A673 (cell line): ENCODE measurements at regions not wholly inside any gene's neighbourhood (a gene's known extent, or its start where the extent isn't known, plus 50 kb on each side); places are given as distances from the start of the nearest gene placed in this dataset.

Source experiments
- BruUV-seq: library from RNA; stranded (reverse); fragments of 400-500 nt; replicated peaks from 2 replicates; lab custom pipeline; 2021; lab: Mats Ljungman, UMichigan
- CTCF ChIA-PET: fragments of 300-600 bp; sonication (Branson Sonifier 250); formaldehyde crosslinking; loops from one replicate; lab custom pipeline; 2022; ENCODE audit warnings: antibody characterized with exemption; lab: Charles Lee
- POLR2A ChIA-PET: fragments of 300-600 bp; sonication (Branson Sonifier 250); formaldehyde crosslinking; loops from one replicate; lab custom pipeline; 2022; ENCODE audit warnings: antibody characterized with exemption; ENCODE audit not compliant: low non-redundant PET; lab: Charles Lee
- DNase-seq: peaks from one replicate; pipeline ENCODE4 v3.0.0-alpha.2; 2015; ENCODE audit warnings: low spot score
- H3K27ac ChIP-seq: fragments of 200-600 bp; sonication (generic); 2 replicates; pipeline ENCODE4 v1.5.1; 2016; ENCODE audit warnings: mixed run types, low read depth, mild to moderate bottlenecking, mixed read lengths, antibody characterized with exemption, low read length; ENCODE audit not compliant: poor library complexity, severe bottlenecking
- H3K27me3 ChIP-seq: fragments of 200-600 bp; sonication (generic); replicated peaks from 2 replicates; pipeline ENCODE4 v1.6.1; 2017; ENCODE audit warnings: mixed run types, low read depth, mild to moderate bottlenecking, mixed read lengths, antibody characterized with exemption, low read length; ENCODE audit not compliant: insufficient read depth, poor library complexity
- H3K36me3 ChIP-seq: fragments of 200-600 bp; sonication (generic); 2 replicates; pipeline ENCODE4 v1.6.1; 2016; ENCODE audit warnings: mixed run types, mild to moderate bottlenecking, mixed read lengths, antibody characterized with exemption, low read length; ENCODE audit not compliant: insufficient read depth, poor library complexity, severe bottlenecking
- H3K4me1 ChIP-seq: fragments of 200-600 bp; sonication (generic); 2 replicates; pipeline ENCODE4 v1.6.1; 2017; ENCODE audit warnings: mixed run types, mild to moderate bottlenecking, mixed read lengths, antibody characterized with exemption, low read length; ENCODE audit not compliant: insufficient read depth, poor library complexity, severe bottlenecking
- H3K4me3 ChIP-seq: fragments of 200-600 bp; sonication (generic); 2 replicates; pipeline ENCODE4 v1.5.1; 2016; ENCODE audit warnings: low read depth, mixed run types, mild to moderate bottlenecking, mixed read lengths, low read length; ENCODE audit not compliant: poor library complexity, severe bottlenecking
- H3K9me3 ChIP-seq: fragments of 200-600 bp; sonication (generic); 2 replicates; pipeline ENCODE4 v1.6.1; 2016; ENCODE audit warnings: mixed run types, low read depth, mild to moderate bottlenecking, mixed read lengths, antibody characterized with exemption, low read length; ENCODE audit not compliant: poor library complexity, severe bottlenecking
- EZH2 ChIP-seq: fragments of 200-600 bp; sonication (generic); IDR thresholded peaks from 2 replicates; pipeline ENCODE4 v1.6.1; 2017; ENCODE audit warnings: borderline replicate concordance, low read depth, mild to moderate bottlenecking, mixed read lengths, antibody characterized with exemption, low read length; ENCODE audit not compliant: poor library complexity, severe bottlenecking
- intact Hi-C: fragments of 100-400 bp; cut with micrococcal nuclease; formaldehyde crosslinking; loops from one replicate; pipeline ENCODE4 v1.10.0; 2022; ENCODE audit not compliant: unreplicated experiment
- TF ChIP-seq, protein P1 (sequence below): fragments of 300-800, 200-600 bp; sonication (generic); conservative IDR thresholded peaks from 2 replicates; pipeline ENCODE4 v1.5.1; 2017; ENCODE audit warnings: low read depth, mild to moderate bottlenecking, antibody characterized with exemption, low read length, moderate library complexity, mixed read lengths

DNA sequence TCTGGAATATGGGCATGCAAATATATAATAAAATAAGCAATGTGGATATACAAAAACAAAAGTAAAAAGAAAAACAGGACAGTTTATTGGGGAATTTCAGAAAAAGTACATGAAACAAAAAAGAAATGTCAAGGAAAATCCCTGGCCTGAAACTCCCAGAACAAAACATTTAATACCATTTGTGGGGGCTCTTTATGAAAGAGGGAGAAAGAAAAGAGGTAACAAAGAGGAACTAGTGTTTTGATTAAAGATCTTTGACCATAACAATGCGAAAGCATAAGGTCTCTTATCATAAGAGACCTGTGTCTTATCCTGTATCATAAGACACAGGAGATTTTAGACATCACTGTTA lies 88.6 kb upstream of the ARID1B start:
- Histone ChIP-seq H3K4me1 (peaks cover 5% of the 10 kb centered on the region), H3K9me3 (no peaks in the 10 kb centered on the region), H3K36me3 (no peaks in the 10 kb centered on the region), H3K27ac (no peak overlapping the region), H3K27me3 (no peaks in the 10 kb centered on the region), H3K4me3 (no peak overlapping the region)
- TF ChIP-seq, protein P1, sequence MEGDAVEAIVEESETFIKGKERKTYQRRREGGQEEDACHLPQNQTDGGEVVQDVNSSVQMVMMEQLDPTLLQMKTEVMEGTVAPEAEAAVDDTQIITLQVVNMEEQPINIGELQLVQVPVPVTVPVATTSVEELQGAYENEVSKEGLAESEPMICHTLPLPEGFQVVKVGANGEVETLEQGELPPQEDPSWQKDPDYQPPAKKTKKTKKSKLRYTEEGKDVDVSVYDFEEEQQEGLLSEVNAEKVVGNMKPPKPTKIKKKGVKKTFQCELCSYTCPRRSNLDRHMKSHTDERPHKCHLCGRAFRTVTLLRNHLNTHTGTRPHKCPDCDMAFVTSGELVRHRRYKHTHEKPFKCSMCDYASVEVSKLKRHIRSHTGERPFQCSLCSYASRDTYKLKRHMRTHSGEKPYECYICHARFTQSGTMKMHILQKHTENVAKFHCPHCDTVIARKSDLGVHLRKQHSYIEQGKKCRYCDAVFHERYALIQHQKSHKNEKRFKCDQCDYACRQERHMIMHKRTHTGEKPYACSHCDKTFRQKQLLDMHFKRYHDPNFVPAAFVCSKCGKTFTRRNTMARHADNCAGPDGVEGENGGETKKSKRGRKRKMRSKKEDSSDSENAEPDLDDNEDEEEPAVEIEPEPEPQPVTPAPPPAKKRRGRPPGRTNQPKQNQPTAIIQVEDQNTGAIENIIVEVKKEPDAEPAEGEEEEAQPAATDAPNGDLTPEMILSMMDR = no peak
- TF ChIP-seq EZH2 = no peak
- no TSS peak for BruUV-seq
- no peak for DNase-seq
- ChIA-PET CTCF (no interaction called here), POLR2A (no interaction called here)
- intact Hi-C loops = loop anchor here (5.0 kb wide), 1 partner anchor 1361 kb away; no protein-coding TSS in a partner anchor

DNA sequence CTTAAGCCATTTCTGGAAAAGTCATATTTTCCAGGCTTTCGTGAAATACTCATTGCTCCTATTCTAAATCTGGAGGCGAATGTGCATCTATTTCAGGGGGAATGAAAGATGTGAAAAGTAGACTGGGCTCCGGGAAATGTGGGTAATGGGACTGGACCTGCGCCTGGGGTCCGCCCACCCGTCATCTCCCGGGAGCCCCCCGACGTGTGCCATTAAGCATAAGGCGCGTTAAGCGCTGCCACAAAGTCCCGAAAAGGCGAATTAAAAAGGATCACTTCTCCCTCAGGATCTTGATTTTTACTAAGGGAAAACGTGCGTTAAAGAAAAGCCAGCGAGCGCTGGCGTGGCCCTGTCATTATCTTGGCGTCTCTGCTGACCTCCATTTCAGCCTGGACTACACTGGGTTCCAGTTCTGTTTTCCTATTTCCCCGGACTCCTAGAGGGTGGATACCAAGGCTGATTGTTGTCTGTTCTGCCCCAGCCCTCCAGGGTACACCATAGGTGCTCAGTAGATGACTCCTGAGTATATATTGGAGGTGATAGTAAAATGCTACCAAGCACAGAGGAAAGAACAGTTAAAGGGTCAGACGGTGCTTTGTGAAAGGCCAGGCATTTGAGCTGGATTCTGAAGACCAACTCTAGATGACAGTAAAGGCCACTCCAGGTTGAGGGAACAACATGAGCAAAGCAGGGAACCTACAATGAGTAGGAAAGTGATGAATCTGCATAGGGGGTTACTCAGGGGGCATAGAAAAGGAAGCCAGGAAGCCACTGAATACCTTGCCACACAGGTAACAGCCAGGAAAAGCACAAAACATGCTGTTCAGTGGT lies 89.2 kb upstream of the ARID1B start:
- Histone ChIP-seq H3K9me3 (no peaks in the 10 kb centered on the region), H3K27ac (peak overlapping the region; percentile 53), H3K4me3 (peak overlapping the region; percentile 50), H3K4me1 (peaks cover 5% of the 10 kb centered on the region), H3K36me3 (no peaks in the 10 kb centered on the region), H3K27me3 (no peaks in the 10 kb centered on the region)
- ChIA-PET POLR2A (no interaction called here), CTCF (no interaction called here)
- TF ChIP-seq, protein P1 = no peak
- no peak for TF ChIP-seq EZH2
- intact Hi-C loops = loop anchor here (2.0 to 5.0 kb wide), 2 partner anchors 123 to 1361 kb away; no protein-coding TSS in a partner anchor
- peak; percentile 33 for DNase-seq
- no TSS peak for BruUV-seq

DNA sequence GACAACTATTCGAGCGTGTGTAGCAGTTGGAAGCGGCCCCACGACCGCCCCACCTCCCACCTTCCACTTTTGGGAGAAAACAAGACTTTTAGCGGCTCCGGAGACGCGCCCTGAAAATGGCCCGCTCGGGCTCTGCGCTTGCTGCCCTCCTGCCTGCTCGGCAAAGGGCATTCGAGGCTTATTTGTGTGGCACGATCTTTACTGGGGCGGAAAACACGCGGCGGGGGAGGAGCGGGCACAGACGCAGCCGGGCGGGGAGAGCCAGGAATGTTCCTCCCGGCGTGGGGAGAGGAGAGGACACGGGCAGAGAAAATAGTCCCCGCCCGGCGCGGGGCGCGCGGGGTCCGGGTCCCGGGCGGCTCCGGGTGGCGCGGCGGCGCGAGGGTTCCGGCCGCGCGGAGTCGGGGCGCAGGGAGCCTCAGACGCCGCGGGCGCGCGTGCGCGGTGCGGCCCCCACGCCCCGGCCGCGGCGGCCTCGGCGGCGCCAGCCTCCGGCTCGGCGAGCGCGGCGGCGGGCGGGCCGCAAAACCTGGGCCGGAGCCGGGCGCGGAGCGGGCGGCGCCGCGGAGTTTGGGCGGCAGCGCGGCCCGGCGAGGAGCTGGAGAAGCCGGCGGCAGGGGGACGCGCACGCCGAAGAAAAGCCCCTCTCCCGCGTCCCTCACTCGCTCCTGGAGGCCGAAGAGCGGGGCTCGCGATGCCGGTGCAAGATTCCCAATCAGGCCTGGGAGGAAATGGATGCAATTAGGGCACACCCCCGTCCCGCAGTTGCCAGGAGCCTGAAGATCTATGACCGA lies 90.0 kb upstream of the ARID1B start:
- no peaks in the 10 kb centered on the region for H3K36me3 ChIP-seq
- no TSS peak for BruUV-seq
- H3K4me1 ChIP-seq = peaks cover 5% of the 10 kb centered on the region
- peak overlapping the region; percentile 64 for H3K4me3 ChIP-seq
- intact Hi-C loops = loop anchor here (1.0 to 5.0 kb wide), 3 partner anchors 90 to 1360 kb away; partner anchors contain the start of gene ARID1B
- DNase-seq = peak; percentile 91
- no peaks in the 10 kb centered on the region for H3K27me3 ChIP-seq
- ChIA-PET CTCF (no interaction called here), POLR2A (no interaction called here)
- H3K9me3 ChIP-seq = no peaks in the 10 kb centered on the region
- TF ChIP-seq, protein P1 = no peak
- TF ChIP-seq EZH2 = no peak
- H3K27ac ChIP-seq = peak overlapping the region; percentile 96
